IMR-90 (cell line): ENCODE measurements at regions not wholly inside any gene's neighbourhood (a gene's known extent, or its start where the extent isn't known, plus 50 kb on each side); places are given as distances from the start of the nearest gene placed in this dataset.

Source experiments
- ATAC-seq: fragments of 200-7000 bp; cut with Tn5 transposase; 2 replicates; pipeline ENCODE4 v1.9.1; 2020; ENCODE audit warnings: low read depth, mild to moderate bottlenecking, moderate library complexity
- BruUV-seq: library from RNA; stranded (reverse); fragments of 400-500 nt; replicated peaks from 2 replicates; lab custom pipeline; 2021; lab: Mats Ljungman, UMichigan
- CTCF ChIA-PET: fragments of 300-600 bp; formaldehyde crosslinking; extraction: SDS; loops from one replicate; lab custom pipeline; 2021; ENCODE audit warnings: antibody characterized with exemption; lab: Yijun Ruan, JAX
- POLR2A ChIA-PET: fragments of 300-600 bp; sonication (Branson Sonifier 250); formaldehyde crosslinking; loops from one replicate; lab custom pipeline; 2022; ENCODE audit warnings: antibody characterized with exemption; ENCODE audit not compliant: unreplicated experiment; lab: Charles Lee
- DNase-seq: peaks from one replicate; pipeline ENCODE4 v3.0.0; 2013
- H2AFZ ChIP-seq: replicated peaks from 2 replicates; pipeline ENCODE3; 2013; ENCODE audit warnings: low read length, mild to moderate bottlenecking; ENCODE audit not compliant: poor library complexity
- H2AK5ac ChIP-seq: 2 replicates; pipeline ENCODE4 v1.6.1; 2013; ENCODE audit warnings: low read depth, low read length, inconsistent platforms
- H2AK9ac ChIP-seq: replicated peaks from 2 replicates; pipeline ENCODE3; 2013; ENCODE audit warnings: mild to moderate bottlenecking, low read depth, low read length, moderate library complexity; ENCODE audit not compliant: poor library complexity
- H2BK120ac ChIP-seq: 2 replicates; pipeline ENCODE4 v1.6.1; 2013; ENCODE audit warnings: low read depth, low read length, inconsistent platforms
- H2BK15ac ChIP-seq: 3 replicates; pipeline ENCODE4 v1.6.1; 2013; ENCODE audit warnings: low read depth, low read length, inconsistent platforms
- H2BK20ac ChIP-seq: 2 replicates; pipeline ENCODE4 v1.6.1; 2013; ENCODE audit warnings: low read depth, mild to moderate bottlenecking, inconsistent platforms, low read length, moderate library complexity
- H2BK5ac ChIP-seq: 2 replicates; pipeline ENCODE4 v1.6.1; 2013; ENCODE audit warnings: mild to moderate bottlenecking, low read depth, low read length, inconsistent platforms; ENCODE audit not compliant: poor library complexity, severe bottlenecking
- H3K14ac ChIP-seq: replicated peaks from 2 replicates; pipeline ENCODE4 v1.6.1; 2013; ENCODE audit warnings: low read depth, low read length, inconsistent platforms
- H3K18ac ChIP-seq: 2 replicates; pipeline ENCODE4 v1.6.1; 2013; ENCODE audit warnings: low read depth, low read length, control low read depth
- H3K23ac ChIP-seq: 2 replicates; pipeline ENCODE4 v1.6.1; 2013; ENCODE audit warnings: low read depth, low read length, inconsistent platforms
- H3K27ac ChIP-seq: 2 replicates; pipeline ENCODE4 v1.5.1; 2013; ENCODE audit warnings: mild to moderate bottlenecking, control low read depth, low read length; ENCODE audit not compliant: insufficient read depth
- H3K27me3 ChIP-seq: 2 replicates; pipeline ENCODE4 v1.6.1; 2013; ENCODE audit warnings: low read length; ENCODE audit not compliant: control insufficient read depth, insufficient read depth
- H3K36me3 ChIP-seq: 2 replicates; pipeline ENCODE4 v1.6.1; 2013; ENCODE audit warnings: low read length, mixed read lengths; ENCODE audit not compliant: control insufficient read depth, insufficient read depth
- H3K4ac ChIP-seq: 2 replicates; pipeline ENCODE4 v1.6.1; 2013; ENCODE audit warnings: low read depth, low read length, inconsistent platforms
- H3K4me1 ChIP-seq: 2 replicates; pipeline ENCODE4 v1.6.1; 2013; ENCODE audit warnings: low read length, mixed read lengths; ENCODE audit not compliant: control insufficient read depth, insufficient read depth
- H3K4me2 ChIP-seq: 2 replicates; pipeline ENCODE4 v1.6.1; 2013; ENCODE audit warnings: low read depth, mild to moderate bottlenecking, control low read depth, low read length, moderate library complexity
- H3K4me3 ChIP-seq: 2 replicates; pipeline ENCODE4 v1.5.1; 2013; ENCODE audit warnings: low read depth, mild to moderate bottlenecking, control low read depth, low read length, moderate library complexity; ENCODE audit not compliant: insufficient read depth
- H3K56ac ChIP-seq: 2 replicates; pipeline ENCODE4 v1.6.1; 2013; ENCODE audit warnings: low read length, inconsistent platforms; ENCODE audit not compliant: insufficient read depth; ENCODE audit errors: extremely low read depth
- H3K79me1 ChIP-seq, 2 experiments: 2 replicates each; pipeline ENCODE4 v1.6.1; 2013; ENCODE audit warnings: low read length in 2 of 2, inconsistent platforms in 1 of 2, low read depth in 1 of 2
- H3K9ac ChIP-seq: 2 replicates; pipeline ENCODE4 v1.6.1; 2013; ENCODE audit warnings: low read depth, low read length, control low read depth
- H3K9me1 ChIP-seq: 2 replicates; pipeline ENCODE4 v1.6.1; 2013; ENCODE audit warnings: low read length, inconsistent platforms; ENCODE audit not compliant: insufficient read depth
- H3K9me3 ChIP-seq: 2 replicates; pipeline ENCODE4 v1.6.1; 2013; ENCODE audit warnings: low read length; ENCODE audit not compliant: control insufficient read depth, insufficient read depth
- H4K20me1 ChIP-seq: 2 replicates; pipeline ENCODE4 v1.6.1; 2013; ENCODE audit warnings: low read length, inconsistent platforms; ENCODE audit not compliant: insufficient read depth
- H4K5ac ChIP-seq: 2 replicates; pipeline ENCODE4 v1.6.1; 2013; ENCODE audit warnings: mild to moderate bottlenecking, low read depth, low read length, control low read depth
- H4K8ac ChIP-seq, 2 experiments: 2 replicates each; pipeline ENCODE4 v1.6.1; 2013; ENCODE audit warnings: low read depth in 2 of 2, low read length in 2 of 2, control low read depth in 1 of 2, inconsistent platforms in 1 of 2
- H4K91ac ChIP-seq: 2 replicates; pipeline ENCODE4 v1.6.1; 2013; ENCODE audit warnings: low read depth, low read length, inconsistent platforms; ENCODE audit not compliant: insufficient read depth
- MAFK ChIP-seq: IDR thresholded peaks from 2 replicates; pipeline ENCODE4 v1.6.1; 2012; ENCODE audit warnings: low read depth, low read length, improper control_type of control experiment
- RCOR1 ChIP-seq: IDR thresholded peaks from 2 replicates; pipeline ENCODE4 v1.6.1; 2012; ENCODE audit warnings: mild to moderate bottlenecking, low read length, improper control_type of control experiment; ENCODE audit not compliant: insufficient replicate concordance
- WGBS, 2 experiments: methylation state at CpG; one replicate each; pipeline versions ENCODE4 v1.1.5 to v1.1.7; 2013; ENCODE audit warnings: missing lambda C conversion rate in 2 of 2; ENCODE audit not compliant: insufficient read length in 1 of 2; ENCODE audit errors: extremely low coverage in 2 of 2; 5-methylcytosine and 5-hydroxymethylcytosine counted together
- dilution Hi-C: fragments of 300-500 bp; cut with HindIII; formaldehyde crosslinking; loops from one replicate; pipeline ENCODE4 v1.14.3; 2018; ENCODE audit warnings: low sequenced_read_pairs; ENCODE audit not compliant: unreplicated experiment
- in situ Hi-C: fragments of 300-500 bp; cut with MboI; formaldehyde crosslinking; loops from 3 replicates; pipeline ENCODE4 v1.14.3; 2019; ENCODE audit warnings: low sequenced_read_pairs, inconsistent platforms, mixed read lengths
- intact Hi-C: fragments of 100-400 bp; cut with micrococcal nuclease; formaldehyde crosslinking; loops from 2 replicates; pipeline ENCODE4 v1.10.0; 2022

DNA sequence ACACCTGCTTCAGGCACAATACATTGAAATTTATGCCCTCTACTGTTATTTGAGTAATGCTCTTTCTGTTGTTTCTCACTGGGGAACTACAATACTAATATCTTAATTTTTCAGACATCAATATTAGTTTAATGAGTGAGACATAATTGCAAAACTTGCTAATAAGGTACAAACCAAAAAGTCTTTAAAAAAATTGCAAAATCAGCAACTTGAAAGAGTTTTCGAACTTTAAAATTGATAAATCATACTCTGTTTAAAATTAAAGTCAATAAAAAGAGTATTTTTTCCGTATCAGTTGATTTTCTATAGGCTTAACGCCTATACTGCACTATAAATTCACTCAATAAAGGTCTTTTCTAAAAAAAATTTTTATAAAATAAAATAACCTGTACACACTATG is 1735.9 kb upstream of the SEL1L start:
- H4K20me1 ChIP-seq: no peaks in the 10 kb centered on the region
- H2BK120ac ChIP-seq: no peak overlapping the region
- no peak for DNase-seq
- no peak overlapping the region for H4K8ac ChIP-seq
- no peak overlapping the region for H4K5ac ChIP-seq
- H2AFZ ChIP-seq: no peak overlapping the region
- no peak overlapping the region for H3K4me2 ChIP-seq
- no peak overlapping the region for H3K27ac ChIP-seq
- dilution Hi-C loops: no loop called here
- H2BK5ac ChIP-seq: no peak overlapping the region
- no peak overlapping the region for H2BK15ac ChIP-seq
- intact Hi-C loops: no loop called here
- no peak overlapping the region for H2AK5ac ChIP-seq
- peak; percentile 64 for TF ChIP-seq MAFK
- TF ChIP-seq RCOR1: no peak
- no peak overlapping the region for H3K9ac ChIP-seq
- H4K91ac ChIP-seq: no peak overlapping the region
- H3K27me3 ChIP-seq: no peaks in the 10 kb centered on the region
- no CpG with 5 or more reads among the region's 3 CpGs for WGBS, 2 experiments
- no peak overlapping the region for H2AK9ac ChIP-seq
- no TSS peak for BruUV-seq
- ATAC-seq: no peak
- H3K9me3 ChIP-seq: no peaks in the 10 kb centered on the region
- H3K14ac ChIP-seq: no peak overlapping the region
- H3K18ac ChIP-seq: no peak overlapping the region
- in situ Hi-C loops: no loop called here
- no peak overlapping the region for H3K4ac ChIP-seq
- H3K79me1 ChIP-seq: no peaks in the 10 kb centered on the region
- H3K4me1 ChIP-seq: no peaks in the 10 kb centered on the region
- H3K23ac ChIP-seq: no peak overlapping the region
- CTCF ChIA-PET: no interaction called here
- POLR2A ChIA-PET: no interaction called here
- no peak overlapping the region for H3K56ac ChIP-seq
- no peaks in the 10 kb centered on the region for H3K36me3 ChIP-seq
- H3K4me3 ChIP-seq: no peak overlapping the region
- H3K9me1 ChIP-seq: no peaks in the 10 kb centered on the region
- H2BK20ac ChIP-seq: no peak overlapping the region
